ENCODE measurements at regions not wholly inside any gene's neighbourhood (a gene's known extent, or its start where the extent isn't known, plus 50 kb on each side); places are given as distances from the start of the nearest gene placed in this dataset.

- no peak for TF ChIP-seq CTCF (IDR thresholded peaks at IDR 0.05; ENCODE audit: low read depth, low read length)
- no peak for TF ChIP-seq EZH2phosphoT487 (IDR thresholded peaks at IDR 0.05; ENCODE audit: low read depth)
Measured at GRCh38 chr14:30355431-30355913, 203.5 kb upstream of the G2E3 start.

Measured in OCI-LY3 (cell line).